Esophagus squamous epithelium (tissue), 4 donors: ENCODE measurements at regions not wholly inside any gene's neighbourhood (a gene's known extent, or its start where the extent isn't known, plus 50 kb on each side); places are given as distances from the start of the nearest gene placed in this dataset.

Experiments
- POLR2A ChIP-seq, 4 donors: fragments of 450-650 bp; IDR thresholded peaks; one replicate each; pipeline ENCODE4 v1.6.1; 2017; ENCODE audit warnings: antibody characterized with exemption in 4 of 4, mild to moderate bottlenecking in 4 of 4, moderate library complexity in 3 of 4
- TF ChIP-seq, protein P1 (sequence below), 6 experiments: fragments of 450-650 bp in 4 of 6; fragments of 200-600 bp in 2 of 6; sonication (generic) in 2 of 6; IDR thresholded peaks; one replicate each; pipeline ENCODE4 v1.5.1; 2016 to 2019; ENCODE audit warnings: antibody characterized with exemption in 6 of 6, mild to moderate bottlenecking in 4 of 6, moderate library complexity in 4 of 6

- TF ChIP-seq POLR2A (IDR thresholded peaks at IDR 0.05), result no peak
- TF ChIP-seq, protein P1, sequence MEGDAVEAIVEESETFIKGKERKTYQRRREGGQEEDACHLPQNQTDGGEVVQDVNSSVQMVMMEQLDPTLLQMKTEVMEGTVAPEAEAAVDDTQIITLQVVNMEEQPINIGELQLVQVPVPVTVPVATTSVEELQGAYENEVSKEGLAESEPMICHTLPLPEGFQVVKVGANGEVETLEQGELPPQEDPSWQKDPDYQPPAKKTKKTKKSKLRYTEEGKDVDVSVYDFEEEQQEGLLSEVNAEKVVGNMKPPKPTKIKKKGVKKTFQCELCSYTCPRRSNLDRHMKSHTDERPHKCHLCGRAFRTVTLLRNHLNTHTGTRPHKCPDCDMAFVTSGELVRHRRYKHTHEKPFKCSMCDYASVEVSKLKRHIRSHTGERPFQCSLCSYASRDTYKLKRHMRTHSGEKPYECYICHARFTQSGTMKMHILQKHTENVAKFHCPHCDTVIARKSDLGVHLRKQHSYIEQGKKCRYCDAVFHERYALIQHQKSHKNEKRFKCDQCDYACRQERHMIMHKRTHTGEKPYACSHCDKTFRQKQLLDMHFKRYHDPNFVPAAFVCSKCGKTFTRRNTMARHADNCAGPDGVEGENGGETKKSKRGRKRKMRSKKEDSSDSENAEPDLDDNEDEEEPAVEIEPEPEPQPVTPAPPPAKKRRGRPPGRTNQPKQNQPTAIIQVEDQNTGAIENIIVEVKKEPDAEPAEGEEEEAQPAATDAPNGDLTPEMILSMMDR (IDR thresholded peaks at IDR 0.05), result no peak
Observed at GRCh38 chr7:35331730-35332678, 78.1 kb upstream of the TBX20 start.
